Breast epithelium (tissue), 4 donors: ENCODE measurements at regions not wholly inside any gene's neighbourhood (a gene's known extent, or its start where the extent isn't known, plus 50 kb on each side); places are given as distances from the start of the nearest gene placed in this dataset.

ENCODE experiments used
- DNase-seq, 2 donors: peaks; one replicate each; pipeline ENCODE4 v3.0.0-alpha.2; 2019; ENCODE audit warnings: low spot score in 2 of 2
- H3K27ac ChIP-seq, 2 donors: fragments of 200-600 bp; sonication (generic) in 1 of 2; one replicate each; pipeline ENCODE4 v1.5.1; 2016 to 2019; ENCODE audit warnings: mild to moderate bottlenecking in 1 of 2
- H3K27me3 ChIP-seq, 2 donors: fragments of 200-600 bp; sonication (generic) in 1 of 2; one replicate each; pipeline versions ENCODE4 v1.5.1 to v1.6.0; 2017 to 2019; ENCODE audit warnings: control low read depth in 1 of 2, mild to moderate bottlenecking in 1 of 2
- H3K36me3 ChIP-seq: fragments of 200-600 bp; one replicate; pipeline ENCODE4 v1.5.1; 2019
- H3K4me1 ChIP-seq, 2 donors: fragments of 200-600 bp; sonication (generic); one replicate each; pipeline ENCODE4 v1.5.1; 2016 to 2019; ENCODE audit warnings: control low read depth in 1 of 2
- H3K4me3 ChIP-seq, 3 donors: fragments of 200-600 bp; sonication (generic); 1 replicate in 2 of 3; 2 replicates in 1 of 3; pipeline ENCODE4 v1.5.1; 2016 to 2019; ENCODE audit warnings: mild to moderate bottlenecking in 3 of 3, moderate library complexity in 2 of 3
- H3K9me3 ChIP-seq, 2 donors: fragments of 200-600 bp; sonication (generic) in 1 of 2; one replicate each; pipeline ENCODE4 v1.5.1; 2016 to 2019; ENCODE audit warnings: control low read depth in 1 of 2
- CTCF ChIP-seq, 3 donors: fragments of 450-650 bp; IDR thresholded peaks; one replicate each; pipeline ENCODE4 v1.5.1; 2016 to 2017; ENCODE audit warnings: antibody characterized with exemption in 3 of 3, mild to moderate bottlenecking in 3 of 3, moderate library complexity in 3 of 3
- POLR2A ChIP-seq: fragments of 450-650 bp; IDR thresholded peaks from one replicate; pipeline ENCODE4 v1.6.1; 2016; ENCODE audit warnings: antibody characterized with exemption, mild to moderate bottlenecking, moderate library complexity
- POLR2AphosphoS5 ChIP-seq, 3 donors: sonication (generic); formaldehyde crosslinking; IDR thresholded peaks; one replicate each; pipeline ENCODE4 v1.6.1; 2017; ENCODE audit warnings: antibody characterized with exemption in 3 of 3
- intact Hi-C: fragments of 100-400 bp; cut with DNase I; formaldehyde crosslinking; loops from one replicate; pipeline ENCODE4 v1.15.1; 2023; ENCODE audit warnings: low total_unique reads

DNA sequence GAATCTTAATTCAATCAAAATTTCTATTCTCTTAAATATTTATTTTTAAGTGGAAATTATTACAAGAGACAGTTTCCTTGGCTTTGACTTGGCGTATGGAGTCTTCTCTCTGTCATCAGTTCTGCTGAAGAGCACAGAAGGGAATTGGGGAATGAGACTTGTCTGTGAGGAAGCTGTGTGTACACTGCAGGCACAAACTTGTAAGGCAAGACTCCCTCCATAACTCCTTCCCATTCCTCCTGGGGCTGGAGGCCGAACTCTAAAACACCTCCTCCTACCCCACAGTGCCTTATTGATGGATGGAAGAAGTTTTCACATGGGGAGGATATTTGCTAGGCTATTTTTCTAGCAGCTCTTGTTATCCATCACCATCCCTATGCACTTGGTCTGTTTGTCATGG lies 187.4 kb upstream of the ELL2 start:
- no peak for TF ChIP-seq POLR2A
- TF ChIP-seq CTCF (IDR thresholded peaks at IDR 0.05), result no peak
- no peak for TF ChIP-seq POLR2AphosphoS5 (IDR thresholded peaks at IDR 0.05)
- H3K27me3 ChIP-seq, result no peaks in the 10 kb centered on the region
- intact Hi-C loops, result no loop called here
- H3K4me3 ChIP-seq, result no peak overlapping the region
- H3K9me3 ChIP-seq, result no peaks in the 10 kb centered on the region
- no peaks in the 10 kb centered on the region for H3K4me1 ChIP-seq
- peak overlapping the region; percentile 36 to 54 for H3K27ac ChIP-seq
- no peak for DNase-seq
- H3K36me3 ChIP-seq, result no peaks in the 10 kb centered on the region

DNA sequence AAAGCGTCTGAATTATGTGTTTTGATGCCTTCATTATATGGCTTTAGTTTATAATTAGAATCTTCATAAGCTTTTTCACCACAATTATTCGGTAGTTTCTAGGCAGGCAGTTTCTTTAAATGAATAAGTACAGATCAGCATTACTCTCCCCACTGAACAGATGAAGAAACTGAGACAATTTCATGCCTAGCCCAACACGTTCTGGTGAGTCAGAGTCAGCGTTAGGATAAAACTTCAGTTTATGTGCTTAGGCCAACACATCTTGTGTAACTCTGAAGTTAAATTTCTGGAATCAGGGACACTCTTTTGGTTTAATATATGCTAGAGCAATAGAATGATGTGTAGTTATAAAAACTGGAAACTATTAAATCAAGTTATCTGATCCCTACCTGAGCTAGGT lies 186.7 kb upstream of the ELL2 start:
- Histone ChIP-seq H3K27me3 (no peaks in the 10 kb centered on the region), H3K36me3 (no peaks in the 10 kb centered on the region), H3K9me3 (no peaks in the 10 kb centered on the region), H3K4me1 (no peaks in the 10 kb centered on the region), H3K27ac (no peak overlapping the region), H3K4me3 (no peak overlapping the region)
- DNase-seq, result no peak
- TF ChIP-seq CTCF (IDR thresholded peaks at IDR 0.05), result no peak
- no peak for TF ChIP-seq POLR2AphosphoS5 (IDR thresholded peaks at IDR 0.05)
- no peak for TF ChIP-seq POLR2A
- intact Hi-C loops, result no loop called here

GRCh38 chr5:96147866-96148265 lies 186.2 kb upstream of the ELL2 start:
- Histone ChIP-seq H3K4me3 (no peak overlapping the region), H3K36me3 (no peaks in the 10 kb centered on the region), H3K27ac (no peak overlapping the region), H3K27me3 (no peaks in the 10 kb centered on the region), H3K9me3 (no peaks in the 10 kb centered on the region), H3K4me1 (no peaks in the 10 kb centered on the region)
- no peak for DNase-seq
- intact Hi-C loops, result no loop called here
- TF ChIP-seq CTCF (IDR thresholded peaks at IDR 0.05), result no peak
- TF ChIP-seq POLR2A, result no peak
- TF ChIP-seq POLR2AphosphoS5 (IDR thresholded peaks at IDR 0.05), result no peak

DNA sequence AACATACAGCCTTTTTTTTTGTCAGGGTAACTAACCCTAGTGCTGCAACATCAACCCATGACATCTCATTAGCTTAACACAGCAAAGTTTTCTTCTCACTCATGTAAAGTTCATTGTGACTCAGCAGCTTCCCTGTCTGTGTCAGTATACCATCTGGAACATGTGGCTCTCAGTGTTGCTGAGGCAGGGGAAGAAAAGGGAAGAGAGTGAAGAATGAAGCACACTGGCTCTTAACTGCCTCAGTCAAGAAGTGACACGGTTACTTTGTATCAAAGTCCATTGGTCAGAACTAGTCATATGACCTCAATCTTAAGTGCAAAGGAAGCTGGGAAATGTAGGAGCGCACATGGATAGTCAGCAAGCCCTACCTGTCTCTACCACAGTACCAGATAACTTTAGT lies 185.0 kb upstream of the ELL2 start:
- no peak overlapping the region for H3K27ac ChIP-seq

DNA sequence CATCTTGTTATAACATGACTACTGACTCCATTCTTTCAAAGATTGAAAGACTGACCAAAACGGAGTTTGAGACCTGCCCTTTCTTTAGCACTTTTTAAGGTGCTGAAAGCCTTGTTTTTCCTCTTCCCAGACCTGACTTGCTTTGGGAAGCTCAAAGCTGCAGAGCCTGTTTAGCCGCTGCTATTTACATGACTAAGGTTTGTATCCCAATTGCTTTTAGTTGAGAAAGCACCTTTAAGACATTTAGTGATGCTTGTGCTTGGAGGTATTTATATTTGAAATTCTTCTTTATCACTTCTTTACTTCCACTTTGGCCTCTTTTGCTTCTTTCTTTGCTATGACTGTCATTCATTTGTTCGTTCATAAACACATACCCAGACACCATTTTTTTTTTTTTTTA lies 182.6 kb upstream of the ELL2 start:
- DNase-seq, result no peak
- no peak for TF ChIP-seq CTCF (IDR thresholded peaks at IDR 0.05)
- TF ChIP-seq POLR2A, result no peak
- TF ChIP-seq POLR2AphosphoS5 (IDR thresholded peaks at IDR 0.05), result no peak
- H3K36me3 ChIP-seq, result no peaks in the 10 kb centered on the region
- H3K27ac ChIP-seq, result no peak overlapping the region
- H3K4me3 ChIP-seq, result no peak overlapping the region
- H3K4me1 ChIP-seq, result no peaks in the 10 kb centered on the region
- intact Hi-C loops, result no loop called here
- no peaks in the 10 kb centered on the region for H3K9me3 ChIP-seq
- no peaks in the 10 kb centered on the region for H3K27me3 ChIP-seq

More for the DNA sequence above, 185.0 kb upstream of the ELL2 start:
- H3K36me3 ChIP-seq, result no peaks in the 10 kb centered on the region
- H3K9me3 ChIP-seq, result no peaks in the 10 kb centered on the region
- H3K4me3 ChIP-seq, result no peak overlapping the region
- no peaks in the 10 kb centered on the region for H3K27me3 ChIP-seq
- no peak for TF ChIP-seq POLR2A
- no peak for TF ChIP-seq CTCF (IDR thresholded peaks at IDR 0.05)
- TF ChIP-seq POLR2AphosphoS5 (IDR thresholded peaks at IDR 0.05), result no peak
- no peaks in the 10 kb centered on the region for H3K4me1 ChIP-seq
- intact Hi-C loops, result no loop called here
- DNase-seq, result no peak
